Cardiac fibroblast (primary cell): ENCODE measurements at regions not wholly inside any gene's neighbourhood (a gene's known extent, or its start where the extent isn't known, plus 50 kb on each side); places are given as distances from the start of the nearest gene placed in this dataset.

Source experiments
- DNase-seq, 2 donors: peaks; one replicate each; pipeline versions ENCODE4 v3.0.0 to v3.0.0-alpha.2; 2010; ENCODE audit warnings: low read depth in 2 of 2
- H3K4me3 ChIP-seq, 2 donors: replicated peaks in 1 of 2; 1 replicate in 1 of 2; 2 replicates in 1 of 2; pipeline ENCODE4 v1.5.1; 2011; ENCODE audit warnings: low read depth in 2 of 2, low read length in 2 of 2, mild to moderate bottlenecking in 2 of 2, moderate library complexity in 1 of 2
- TF ChIP-seq, protein P1 (sequence below): IDR thresholded peaks from one replicate; pipeline ENCODE4 v1.5.1; 2011; ENCODE audit warnings: low read depth, mild to moderate bottlenecking, low read length, inconsistent platforms

DNA sequence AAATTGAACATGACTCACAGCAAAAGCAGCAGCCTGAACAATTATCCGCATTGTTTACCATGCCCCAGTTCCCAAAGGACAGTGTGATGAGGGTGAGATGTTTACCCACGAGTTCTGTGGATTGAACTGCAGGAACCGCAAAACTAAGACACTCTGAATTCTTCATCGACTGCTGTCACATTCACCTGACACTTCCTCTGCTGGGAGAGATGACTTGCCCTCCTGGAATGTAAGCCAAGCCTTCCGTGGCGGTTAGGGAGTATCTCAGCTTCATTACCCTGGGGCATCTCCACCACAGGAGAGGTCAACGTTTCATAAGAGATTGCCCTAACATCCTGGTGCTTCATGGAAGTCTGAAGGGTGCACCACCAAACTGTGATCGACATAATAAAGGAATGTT lies 374.6 kb upstream of the ADARB2 start:
- DNase-seq = peak in 1 of 2 donors; percentile 32
- TF ChIP-seq, protein P1, sequence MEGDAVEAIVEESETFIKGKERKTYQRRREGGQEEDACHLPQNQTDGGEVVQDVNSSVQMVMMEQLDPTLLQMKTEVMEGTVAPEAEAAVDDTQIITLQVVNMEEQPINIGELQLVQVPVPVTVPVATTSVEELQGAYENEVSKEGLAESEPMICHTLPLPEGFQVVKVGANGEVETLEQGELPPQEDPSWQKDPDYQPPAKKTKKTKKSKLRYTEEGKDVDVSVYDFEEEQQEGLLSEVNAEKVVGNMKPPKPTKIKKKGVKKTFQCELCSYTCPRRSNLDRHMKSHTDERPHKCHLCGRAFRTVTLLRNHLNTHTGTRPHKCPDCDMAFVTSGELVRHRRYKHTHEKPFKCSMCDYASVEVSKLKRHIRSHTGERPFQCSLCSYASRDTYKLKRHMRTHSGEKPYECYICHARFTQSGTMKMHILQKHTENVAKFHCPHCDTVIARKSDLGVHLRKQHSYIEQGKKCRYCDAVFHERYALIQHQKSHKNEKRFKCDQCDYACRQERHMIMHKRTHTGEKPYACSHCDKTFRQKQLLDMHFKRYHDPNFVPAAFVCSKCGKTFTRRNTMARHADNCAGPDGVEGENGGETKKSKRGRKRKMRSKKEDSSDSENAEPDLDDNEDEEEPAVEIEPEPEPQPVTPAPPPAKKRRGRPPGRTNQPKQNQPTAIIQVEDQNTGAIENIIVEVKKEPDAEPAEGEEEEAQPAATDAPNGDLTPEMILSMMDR = no peak
- no peak overlapping the region for H3K4me3 ChIP-seq

DNA sequence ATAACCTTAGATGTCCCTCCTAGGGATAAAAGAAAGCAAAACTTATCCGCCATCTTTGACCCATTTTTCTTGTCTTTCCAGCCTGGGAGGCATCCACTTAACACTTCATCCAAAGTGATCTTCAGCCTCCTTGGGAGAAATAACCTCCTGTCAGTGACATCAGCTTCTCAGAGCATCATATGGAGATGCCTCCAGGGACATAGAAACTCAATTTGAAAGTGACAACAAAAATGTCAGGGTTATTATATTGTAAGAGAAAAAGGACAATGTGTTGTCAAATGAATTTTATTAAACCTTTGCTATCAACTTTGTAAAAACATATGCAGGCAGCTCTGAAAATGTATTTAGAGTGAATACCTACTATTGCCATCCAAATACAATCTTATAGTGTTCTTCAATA lies 371.2 kb upstream of the ADARB2 start:
- no peak for DNase-seq
- TF ChIP-seq, protein P1 = no peak
- H3K4me3 ChIP-seq = no peak overlapping the region

- no peak for DNase-seq
- no peak overlapping the region for H3K4me3 ChIP-seq
- TF ChIP-seq, protein P1 = no peak
These were observed 369.3 kb upstream of the ADARB2 start for GRCh38 chr10:2106641-2107040.

DNA sequence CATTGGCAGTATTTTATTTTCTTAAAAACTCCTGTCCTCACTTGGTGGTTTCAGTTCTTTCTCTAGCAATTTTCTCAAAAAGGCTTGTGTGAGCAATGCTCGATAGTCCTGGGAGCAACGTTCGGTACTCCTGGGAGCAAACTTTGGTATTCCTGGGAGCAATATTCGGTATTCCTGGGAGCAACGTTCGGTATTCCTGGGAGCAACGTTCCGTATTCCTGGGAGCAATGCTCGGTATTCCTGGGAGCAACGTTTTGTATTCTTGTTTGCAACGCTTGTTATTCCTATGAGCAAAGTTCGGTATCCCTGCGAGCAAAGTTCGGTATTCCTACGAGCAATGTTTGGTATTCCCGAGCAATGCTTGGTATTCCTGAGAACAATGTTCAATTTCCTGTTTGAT lies 362.0 kb upstream of the ADARB2 start:
- H3K4me3 ChIP-seq = no peak overlapping the region
- no peak for DNase-seq
- TF ChIP-seq, protein P1 = no peak

- TF ChIP-seq, protein P1 = no peak
- DNase-seq = no peak
- H3K4me3 ChIP-seq = no peak overlapping the region
These were observed 360.6 kb upstream of the ADARB2 start for GRCh38 chr10:2097937-2098336.

DNA sequence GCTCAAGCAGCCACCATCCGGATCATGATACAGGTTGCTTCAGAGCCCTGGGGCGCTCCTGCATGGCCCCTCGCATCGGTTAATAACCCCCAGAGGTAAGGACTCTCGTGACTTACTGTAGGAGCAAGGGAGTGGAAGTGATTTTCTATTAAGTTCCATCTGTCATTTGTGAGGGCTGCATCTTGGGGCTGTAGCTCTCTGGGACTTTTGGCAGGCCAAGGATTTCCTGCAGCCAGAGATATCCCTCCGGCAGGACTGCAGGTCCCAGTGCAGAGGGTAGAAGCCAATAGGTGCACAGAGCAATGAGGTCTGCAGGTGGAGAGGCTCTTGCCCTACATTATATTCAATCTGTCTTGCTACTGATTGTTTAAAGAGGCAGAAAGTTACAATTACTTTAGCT lies 356.8 kb upstream of the ADARB2 start:
- TF ChIP-seq, protein P1 = no peak
- DNase-seq = no peak
- H3K4me3 ChIP-seq = no peak overlapping the region

- TF ChIP-seq, protein P1 = no peak
- no peak for DNase-seq
- H3K4me3 ChIP-seq = no peak overlapping the region
These were observed 346.3 kb upstream of the ADARB2 start for GRCh38 chr10:2083591-2083990.
